SK-N-SH treated with all-trans-retinoic acid at 6 μM for 48 hours (cell line): ENCODE measurements at regions not wholly inside any gene's neighbourhood (a gene's known extent, or its start where the extent isn't known, plus 50 kb on each side); places are given as distances from the start of the nearest gene placed in this dataset.

ENCODE experiments used
- ATAC-seq: fragments of 200-7000 bp; cut with Tn5 transposase; 3 replicates; pipeline ENCODE4 v1.9.1; 2020; ENCODE audit warnings: mild to moderate bottlenecking, moderate library complexity
- ARNTL ChIP-seq: fragments of 450-650 bp; formaldehyde crosslinking; IDR thresholded peaks from 2 replicates; pipeline ENCODE4 v1.5.0; 2020; ENCODE audit warnings: low read depth, mild to moderate bottlenecking, moderate library complexity, borderline replicate concordance
- BACH2 ChIP-seq: fragments of 250-450 bp; sonication (Bioruptor Pico); IDR thresholded peaks from 2 replicates; pipeline ENCODE4 v1.9.0; 2021; ENCODE audit warnings: mild to moderate bottlenecking, borderline replicate concordance
- CREB5 ChIP-seq: fragments of 250-450 bp; sonication (Bioruptor Pico); IDR thresholded peaks from 2 replicates; pipeline ENCODE4 v1.5.1; 2020; ENCODE audit warnings: low read depth, mild to moderate bottlenecking, moderate library complexity
- CSDC2 ChIP-seq: fragments of 250-450 bp; sonication (Bioruptor Pico); IDR thresholded peaks from 2 replicates; pipeline ENCODE4 v1.5.0; 2020; ENCODE audit warnings: mild to moderate bottlenecking, moderate library complexity
- CSRNP3 ChIP-seq: fragments of 250-450 bp; sonication (Bioruptor Pico); IDR thresholded peaks from 2 replicates; pipeline ENCODE4 v1.5.1; 2021; ENCODE audit warnings: mild to moderate bottlenecking, moderate library complexity
- ESRRG ChIP-seq: fragments of 250-450 bp; sonication (Bioruptor Pico); IDR thresholded peaks from 2 replicates; pipeline ENCODE4 v1.6.1; 2021; ENCODE audit warnings: mild to moderate bottlenecking
- GLIS3 ChIP-seq: fragments of 250-450 bp; sonication (Bioruptor Pico); IDR thresholded peaks from 2 replicates; pipeline ENCODE4 v1.5.0; 2020; ENCODE audit warnings: mild to moderate bottlenecking, moderate library complexity
- ISL1 ChIP-seq: fragments of 250-450 bp; sonication (Bioruptor Pico); IDR thresholded peaks from 2 replicates; pipeline ENCODE4 v2.1.2; 2022; ENCODE audit warnings: mild to moderate bottlenecking, moderate library complexity
- OSR1 ChIP-seq: fragments of 250-450 bp; sonication (Bioruptor Pico); IDR thresholded peaks from 2 replicates; pipeline ENCODE4 v1.8.0; 2022; ENCODE audit warnings: moderate library complexity, mild to moderate bottlenecking, inconsistent platforms
- PATZ1 ChIP-seq: fragments of 250-450 bp; sonication (Bioruptor Pico); IDR thresholded peaks from 2 replicates; pipeline ENCODE4 v1.8.0; 2020; ENCODE audit warnings: mild to moderate bottlenecking, moderate library complexity, borderline replicate concordance
- POU6F1 ChIP-seq: fragments of 250-450 bp; sonication (Bioruptor Pico); IDR thresholded peaks from 2 replicates; pipeline ENCODE4 v1.8.0; 2021; ENCODE audit warnings: low read depth, mild to moderate bottlenecking, moderate library complexity, borderline replicate concordance
- PPARA ChIP-seq: fragments of 250-450 bp; sonication (Bioruptor Pico); IDR thresholded peaks from 2 replicates; pipeline ENCODE4 v1.5.0; 2020; ENCODE audit warnings: mild to moderate bottlenecking, borderline replicate concordance
- RARB ChIP-seq: fragments of 250-450 bp; sonication (Bioruptor Pico); IDR thresholded peaks from 2 replicates; pipeline ENCODE4 v1.8.0; 2021; ENCODE audit warnings: mild to moderate bottlenecking, moderate library complexity
- SNAI2 ChIP-seq: fragments of 250-450 bp; sonication (Bioruptor Pico); IDR thresholded peaks from 2 replicates; pipeline ENCODE4 v1.5.0; 2020; ENCODE audit warnings: mild to moderate bottlenecking, moderate library complexity
- TOX ChIP-seq: fragments of 250-450 bp; sonication (Bioruptor Pico); IDR thresholded peaks from 2 replicates; pipeline ENCODE4 v1.8.0; 2021; ENCODE audit warnings: mild to moderate bottlenecking, moderate library complexity, borderline replicate concordance
- TSHZ2 ChIP-seq: fragments of 250-450 bp; sonication (Bioruptor Pico); IDR thresholded peaks from 2 replicates; pipeline ENCODE4 v1.5.0; 2020; ENCODE audit warnings: mild to moderate bottlenecking, moderate library complexity
- ZFP3 ChIP-seq: fragments of 250-450 bp; sonication (Bioruptor Pico); IDR thresholded peaks from 2 replicates; pipeline ENCODE4 v1.5.0; 2020; ENCODE audit warnings: mild to moderate bottlenecking, moderate library complexity
- ZFP30 ChIP-seq: fragments of 450-650 bp; formaldehyde crosslinking; IDR thresholded peaks from 2 replicates; pipeline ENCODE4 v1.5.0; 2022; ENCODE audit warnings: mild to moderate bottlenecking, moderate library complexity
- ZNF565 ChIP-seq: fragments of 450-650 bp; formaldehyde crosslinking; conservative IDR thresholded peaks from 2 replicates; pipeline ENCODE4 v1.5.0; 2020; ENCODE audit warnings: low read depth, mild to moderate bottlenecking, moderate library complexity
- ZNF70 ChIP-seq: fragments of 450-650 bp; formaldehyde crosslinking; IDR thresholded peaks from 2 replicates; pipeline ENCODE4 v1.5.0; 2020; ENCODE audit warnings: mild to moderate bottlenecking, moderate library complexity
- ZNF8 ChIP-seq: fragments of 450-650 bp; formaldehyde crosslinking; IDR thresholded peaks from 2 replicates; pipeline ENCODE4 v1.5.0; 2020; ENCODE audit warnings: mild to moderate bottlenecking, moderate library complexity

GRCh38 chr1:87194271-87194774 is 134.4 kb upstream of the LMO4 start:
- ATAC-seq: no peak
- TF ChIP-seq ZNF565 (no peak), ZFP30 (CRISPR knock-in tag) (no peak), RARB (no peak), POU6F1 (CRISPR knock-in tag) (no peak), ESRRG (CRISPR knock-in tag) (no peak), ISL1 (CRISPR knock-in tag) (no peak), BACH2 (CRISPR knock-in tag) (no peak), OSR1 (CRISPR knock-in tag) (no peak), ZFP3 (no peak), TSHZ2 (no peak), CSDC2 (CRISPR knock-in tag) (no peak), CSRNP3 (CRISPR knock-in tag) (no peak), GLIS3 (CRISPR knock-in tag) (no peak)

GRCh38 chr1:87194856-87195255 is 133.8 kb upstream of the LMO4 start:
- no peak for ATAC-seq
- TF ChIP-seq TOX (CRISPR knock-in tag): no peak
- no peak for TF ChIP-seq CSDC2 (CRISPR knock-in tag)
- TF ChIP-seq ARNTL (CRISPR knock-in tag): no peak
- no peak for TF ChIP-seq ZNF70 (CRISPR knock-in tag)
- no peak for TF ChIP-seq GLIS3 (CRISPR knock-in tag)
- no peak for TF ChIP-seq ZFP30 (CRISPR knock-in tag)
- no peak for TF ChIP-seq SNAI2
- no peak for TF ChIP-seq PPARA
- no peak for TF ChIP-seq PATZ1
- no peak for TF ChIP-seq CSRNP3 (CRISPR knock-in tag)
- no peak for TF ChIP-seq OSR1 (CRISPR knock-in tag)
- TF ChIP-seq, all 23 proteins: peak for 0

GRCh38 chr1:87196110-87196827 is 132.4 kb upstream of the LMO4 start:
- ATAC-seq: no peak
- TF ChIP-seq ARNTL (CRISPR knock-in tag) (no peak), PPARA (no peak), CREB5 (CRISPR knock-in tag) (no peak), PATZ1 (no peak), ZNF8 (no peak), ISL1 (CRISPR knock-in tag) (no peak), POU6F1 (CRISPR knock-in tag) (no peak), ESRRG (CRISPR knock-in tag) (no peak), BACH2 (CRISPR knock-in tag) (no peak), OSR1 (CRISPR knock-in tag) (no peak), ZNF565 (no peak), SNAI2 (no peak), ZFP30 (CRISPR knock-in tag) (no peak), RARB (no peak)
